ENCODE measurements at regions not wholly inside any gene's neighbourhood (a gene's known extent, or its start where the extent isn't known, plus 50 kb on each side); places are given as distances from the start of the nearest gene placed in this dataset.

DNA sequence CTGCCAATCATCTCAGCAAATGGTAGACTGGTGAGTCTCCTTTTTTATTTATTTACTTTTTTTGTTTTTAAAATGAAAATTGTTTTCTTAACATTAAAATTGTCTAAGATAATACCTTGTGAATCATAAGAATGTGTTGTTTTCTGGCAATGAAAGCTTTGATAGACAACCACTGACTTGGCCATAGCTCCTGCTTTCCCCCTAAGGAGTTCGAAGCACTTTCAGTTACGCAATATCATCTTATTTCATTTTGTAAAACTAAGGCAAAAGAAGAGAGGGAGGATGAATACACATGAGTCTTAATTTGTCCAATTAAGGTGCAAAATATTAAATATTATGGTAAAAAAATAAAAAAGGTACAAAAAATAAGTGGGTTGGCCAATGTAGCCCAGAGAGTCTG is 74.8 kb upstream of the PLCL2 start:
- no peak overlapping the region for H2BK20ac ChIP-seq (ENCODE audit: low read depth, low read length)
- H3K56ac ChIP-seq (ENCODE audit: extremely low read depth, insufficient read depth, low read length), result no peak overlapping the region
- no peak for ATAC-seq (ENCODE audit: low read depth)
- no peak overlapping the region for H4K91ac ChIP-seq (ENCODE audit: insufficient read depth, low read depth, low read length)
- H4K5ac ChIP-seq (ENCODE audit: low read depth, low read length), result no peak overlapping the region
- no peaks in the 10 kb centered on the region for H3K9me1 ChIP-seq (ENCODE audit: insufficient read depth, low read length)
- DNase-seq, result no peak
- H3K36me3 ChIP-seq (ENCODE audit: control insufficient read depth, insufficient read depth, low read length), result no peaks in the 10 kb centered on the region
- no peak overlapping the region for H3K27ac ChIP-seq (ENCODE audit: insufficient read depth, low read length)
- no peak overlapping the region for H3K23ac ChIP-seq (ENCODE audit: low read depth, low read length)
- no peak overlapping the region for H2BK15ac ChIP-seq (ENCODE audit: low read depth, low read length)
- H3K4me2 ChIP-seq (ENCODE audit: low read depth, low read length), result no peak overlapping the region
- H2AK5ac ChIP-seq (ENCODE audit: low read depth, low read length), result no peak overlapping the region
- H3K79me1 ChIP-seq (ENCODE audit: low read depth in 1 of 2, low read length in 2 of 2), result no peaks in the 10 kb centered on the region
- no CpG with 5 or more reads among the region's 2 CpGs for WGBS, 2 experiments (ENCODE audit: extremely low coverage in 2 of 2, insufficient read length in 1 of 2)
- BruUV-seq (replicated peaks), result no TSS peak
- TF ChIP-seq CEBPB (IDR thresholded peaks at IDR 0.05; ENCODE audit: low read depth, low read length) (peak; percentile 79), RCOR1 (IDR thresholded peaks at IDR 0.05; ENCODE audit: insufficient replicate concordance, low read length) (no peak)
- ChIA-PET POLR2A (ENCODE audit: unreplicated experiment) (no interaction called here), CTCF (no interaction called here)
- no peaks in the 10 kb centered on the region for H4K20me1 ChIP-seq (ENCODE audit: insufficient read depth, low read length)
- H3K4ac ChIP-seq (ENCODE audit: low read depth, low read length), result no peak overlapping the region
- H3K9ac ChIP-seq (ENCODE audit: low read depth, low read length), result no peak overlapping the region
- H3K9me3 ChIP-seq (ENCODE audit: control insufficient read depth, insufficient read depth, low read length), result no peaks in the 10 kb centered on the region
- H3K4me1 ChIP-seq (ENCODE audit: control insufficient read depth, insufficient read depth, low read length), result no peaks in the 10 kb centered on the region
- in situ Hi-C loops (cut with MboI; ENCODE audit: low sequenced_read_pairs), result no loop called here
- intact Hi-C loops (cut with micrococcal nuclease), result no loop called here
- H2AK9ac ChIP-seq (replicated peaks; ENCODE audit: low read depth, low read length, poor library complexity), result no peak overlapping the region
- no peak overlapping the region for H3K4me3 ChIP-seq (ENCODE audit: insufficient read depth, low read depth, low read length)
- H2BK5ac ChIP-seq (ENCODE audit: low read depth, low read length, poor library complexity, severe bottlenecking), result no peak overlapping the region
- H2BK120ac ChIP-seq (ENCODE audit: low read depth, low read length), result no peak overlapping the region
- H3K18ac ChIP-seq (ENCODE audit: low read depth, low read length), result no peak overlapping the region
- no peaks in the 10 kb centered on the region; the same call in 1 of the 2 replicates for H3K27me3 ChIP-seq (ENCODE audit: control insufficient read depth, insufficient read depth, low read length)
- dilution Hi-C loops (cut with HindIII; ENCODE audit: low sequenced_read_pairs, unreplicated experiment), result no loop called here
- no peak overlapping the region for H2AFZ ChIP-seq (replicated peaks; ENCODE audit: low read length, poor library complexity)
- no peak overlapping the region for H4K8ac ChIP-seq (ENCODE audit: low read depth in 2 of 2, low read length in 2 of 2)
- no peak overlapping the region for H3K14ac ChIP-seq (replicated peaks; ENCODE audit: low read depth, low read length)

All from IMR-90 (cell line).